ENCODE measurements at regions not wholly inside any gene's neighbourhood (a gene's known extent, or its start where the extent isn't known, plus 50 kb on each side); places are given as distances from the start of the nearest gene placed in this dataset.
A peak's percentile ranks its signal among the peaks of the same experiment; 100 is the strongest.

DNA sequence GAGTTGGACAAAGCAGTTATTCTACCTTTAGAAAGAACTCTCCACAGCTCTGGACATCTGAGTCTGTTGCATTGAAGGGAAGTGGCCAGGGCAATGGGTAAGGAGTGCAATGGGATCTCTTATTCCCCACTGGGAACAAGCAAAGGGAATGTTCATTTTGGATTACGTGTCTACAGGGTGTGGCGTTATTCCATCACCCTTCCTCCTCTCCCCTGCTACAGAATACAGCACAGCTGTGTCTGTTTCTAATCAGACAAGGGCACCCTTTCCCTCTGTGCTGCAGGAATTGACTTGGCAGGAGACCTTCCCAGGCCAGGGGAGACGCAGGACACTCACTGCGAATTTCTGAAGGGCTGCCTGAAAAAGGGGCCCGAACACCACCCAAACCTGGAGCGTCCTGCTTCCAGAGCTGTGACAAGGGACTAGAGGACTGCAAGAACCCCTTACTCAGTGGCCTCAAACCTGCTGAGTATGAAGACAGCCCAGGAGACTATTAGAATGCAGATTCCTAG lies 163.6 kb upstream of the RAB4A start:
- DNase-seq (ENCODE audit: low spot score) = no peak
- Mint-ChIP-seq H3K9me3 (no peaks in the 10 kb centered on the region), H3K4me1 (ENCODE audit: low read depth in 2 of 2) (no peaks in the 10 kb centered on the region), H3K36me3 (no peaks in the 10 kb centered on the region), H3K27me3 (peaks cover 13 to 17% of the 10 kb centered on the region in 2 donors), H3K4me3 (no peak overlapping the region), H3K27ac (no peak overlapping the region)
- no peak for ATAC-seq

DNA sequence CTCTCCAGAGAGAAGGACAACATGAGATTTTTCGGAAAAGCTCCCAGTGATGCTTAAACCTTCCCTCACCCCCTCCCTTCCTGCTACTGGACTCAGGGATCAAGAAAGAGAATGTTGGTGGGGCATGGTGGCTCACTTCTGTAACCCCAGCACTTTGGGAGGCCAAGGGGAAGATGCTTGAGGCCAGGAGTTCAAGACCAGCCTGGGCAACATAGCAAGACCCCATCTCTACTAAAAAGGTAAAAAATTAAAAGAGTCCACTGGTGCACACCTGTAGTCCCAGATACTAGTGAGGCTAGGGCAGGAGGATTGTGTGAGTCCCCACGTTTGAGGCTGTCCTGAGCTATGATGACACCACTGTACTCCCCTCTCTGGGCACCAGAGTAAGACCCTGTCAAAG lies 162.9 kb upstream of the RAB4A start:
- Mint-ChIP-seq H3K36me3 (no peaks in the 10 kb centered on the region), H3K4me3 (no peak overlapping the region), H3K27me3 (peaks cover 11 to 12% of the 10 kb centered on the region in 2 donors), H3K9me3 (no peaks in the 10 kb centered on the region), H3K27ac (no peak overlapping the region), H3K4me1 (ENCODE audit: low read depth in 2 of 2) (no peaks in the 10 kb centered on the region)
- DNase-seq (ENCODE audit: low spot score) (no peak), ATAC-seq (peak in 1 of 2 donors; percentile 20)

DNA sequence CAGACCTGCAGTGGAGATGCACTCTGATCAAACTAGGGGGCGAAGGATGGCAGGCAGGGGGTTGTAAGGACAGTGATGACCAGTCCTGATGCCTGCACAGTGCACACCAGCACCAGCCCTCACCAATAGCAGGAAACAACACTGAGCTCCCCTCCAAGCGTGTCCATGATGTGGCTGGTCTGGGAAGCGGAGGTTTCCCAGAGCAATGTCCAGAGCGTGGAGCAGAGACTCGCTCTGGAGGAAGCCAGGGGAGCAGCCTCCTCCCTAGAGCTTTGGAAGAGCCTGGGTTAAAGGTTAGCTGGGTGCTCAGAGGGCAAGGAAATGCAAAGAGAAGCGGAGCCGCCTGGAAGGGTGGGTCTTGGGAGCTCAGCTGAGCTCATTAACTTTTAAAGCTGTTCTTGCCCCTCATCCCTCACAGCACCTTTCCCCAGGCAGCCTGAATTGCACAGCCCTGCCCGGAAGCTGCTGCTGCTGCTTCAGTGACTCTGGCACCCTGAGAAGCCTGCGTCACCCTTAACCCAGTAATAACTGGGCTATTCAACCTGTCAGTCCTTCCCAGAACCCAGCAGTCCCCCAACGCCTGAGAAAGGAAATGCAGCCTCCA lies 162.2 kb upstream of the RAB4A start:
- Mint-ChIP-seq H3K27ac (no peak overlapping the region), H3K4me1 (ENCODE audit: low read depth in 2 of 2) (no peaks in the 10 kb centered on the region), H3K4me3 (no peak overlapping the region), H3K27me3 (peaks cover 7 to 12% of the 10 kb centered on the region in 2 donors), H3K9me3 (no peaks in the 10 kb centered on the region), H3K36me3 (no peaks in the 10 kb centered on the region)
- ATAC-seq (peak in 1 of 2 donors; percentile 29), DNase-seq (ENCODE audit: low spot score) (no peak)

- no peaks in the 10 kb centered on the region for H3K9me3 Mint-ChIP-seq
- no peak for DNase-seq (ENCODE audit: low spot score)
- no peak overlapping the region for H3K27ac Mint-ChIP-seq
- no peaks in the 10 kb centered on the region for H3K4me1 Mint-ChIP-seq (ENCODE audit: low read depth in 2 of 2)
- H3K36me3 Mint-ChIP-seq = no peaks in the 10 kb centered on the region
- H3K4me3 Mint-ChIP-seq = no peak overlapping the region
- no peak for ATAC-seq
- peaks cover 7 to 17% of the 10 kb centered on the region in 2 donors for H3K27me3 Mint-ChIP-seq
Measured at GRCh38 chr1:229109320-229109761, 161.6 kb upstream of the RAB4A start.

DNA sequence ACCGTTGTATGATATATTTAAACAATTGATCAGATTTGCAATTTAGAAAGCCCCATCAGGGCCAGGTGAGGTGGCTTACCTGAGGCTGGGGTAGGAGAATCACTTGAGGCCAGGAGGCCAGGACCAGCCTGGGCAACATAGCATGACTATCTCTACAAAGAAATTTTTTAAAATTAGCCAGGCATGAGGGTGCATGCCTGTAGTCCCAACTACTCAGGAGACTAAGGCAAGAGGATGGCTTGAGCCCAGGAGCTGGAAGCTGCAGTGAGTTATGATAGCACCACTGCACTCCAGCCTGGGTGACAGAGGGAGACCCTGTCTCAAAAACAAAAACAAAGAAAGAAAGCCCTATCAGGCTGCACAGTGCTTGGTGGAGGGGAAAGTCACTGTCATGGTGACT lies 159.9 kb upstream of the RAB4A start:
- Mint-ChIP-seq H3K4me1 (ENCODE audit: low read depth in 2 of 2) (no peaks in the 10 kb centered on the region), H3K36me3 (no peaks in the 10 kb centered on the region), H3K4me3 (no peak overlapping the region), H3K27ac (no peak overlapping the region), H3K9me3 (no peaks in the 10 kb centered on the region), H3K27me3 (peaks cover 7 to 15% of the 10 kb centered on the region in 2 donors)
- DNase-seq (ENCODE audit: low spot score) (no peak), ATAC-seq (no peak)

- no peak overlapping the region for H3K27ac Mint-ChIP-seq
- DNase-seq (ENCODE audit: low spot score) (no peak), ATAC-seq (no peak)
- no peaks in the 10 kb centered on the region for H3K4me1 Mint-ChIP-seq (ENCODE audit: low read depth in 2 of 2)
- no peaks in the 10 kb centered on the region for H3K36me3 Mint-ChIP-seq
- H3K4me3 Mint-ChIP-seq = no peak overlapping the region
- peaks cover 7 to 11% of the 10 kb centered on the region in 2 donors for H3K27me3 Mint-ChIP-seq
- H3K9me3 Mint-ChIP-seq = no peaks in the 10 kb centered on the region
Measured at GRCh38 chr1:229111703-229112319, 159.1 kb upstream of the RAB4A start.

- H3K4me3 Mint-ChIP-seq = no peak overlapping the region
- no peaks in the 10 kb centered on the region for H3K36me3 Mint-ChIP-seq
Measured at GRCh38 chr1:229112832-229113548, 157.9 kb upstream of the RAB4A start.

DNA sequence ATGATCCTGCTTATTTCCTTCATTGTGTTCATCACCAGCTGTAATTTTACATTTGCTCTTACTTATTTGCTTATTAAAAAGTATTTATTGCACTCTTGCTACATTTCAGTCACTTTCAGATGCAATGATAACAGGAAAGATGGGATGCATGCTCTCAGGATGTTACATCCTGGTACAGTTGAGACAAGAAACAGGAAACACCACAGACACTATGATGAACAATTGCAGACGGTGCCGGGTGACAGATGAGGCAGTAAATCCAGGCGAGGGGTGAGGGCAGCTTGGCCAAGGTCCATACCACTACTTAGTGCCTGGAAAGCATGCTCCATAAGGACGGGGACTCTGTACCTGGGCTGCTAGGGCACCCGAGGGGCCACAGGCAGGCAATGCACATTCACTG lies 156.6 kb upstream of the RAB4A start:
- Mint-ChIP-seq H3K4me3 (no peak overlapping the region), H3K27ac (no peak overlapping the region), H3K9me3 (no peaks in the 10 kb centered on the region), H3K27me3 (peaks cover 0 to 6% of the 10 kb centered on the region in 2 donors), H3K36me3 (no peaks in the 10 kb centered on the region), H3K4me1 (ENCODE audit: low read depth in 2 of 2) (no peaks in the 10 kb centered on the region)
- ATAC-seq (no peak), DNase-seq (ENCODE audit: low spot score) (no peak)

More at GRCh38 chr1:229112832-229113548, 157.9 kb upstream of the RAB4A start:
- Mint-ChIP-seq H3K27ac (no peak overlapping the region), H3K27me3 (peaks cover 5 to 9% of the 10 kb centered on the region in 2 donors), H3K9me3 (no peaks in the 10 kb centered on the region), H3K4me1 (ENCODE audit: low read depth in 2 of 2) (no peaks in the 10 kb centered on the region)
- ATAC-seq = no peak
- DNase-seq (ENCODE audit: low spot score) = no peak

DNA sequence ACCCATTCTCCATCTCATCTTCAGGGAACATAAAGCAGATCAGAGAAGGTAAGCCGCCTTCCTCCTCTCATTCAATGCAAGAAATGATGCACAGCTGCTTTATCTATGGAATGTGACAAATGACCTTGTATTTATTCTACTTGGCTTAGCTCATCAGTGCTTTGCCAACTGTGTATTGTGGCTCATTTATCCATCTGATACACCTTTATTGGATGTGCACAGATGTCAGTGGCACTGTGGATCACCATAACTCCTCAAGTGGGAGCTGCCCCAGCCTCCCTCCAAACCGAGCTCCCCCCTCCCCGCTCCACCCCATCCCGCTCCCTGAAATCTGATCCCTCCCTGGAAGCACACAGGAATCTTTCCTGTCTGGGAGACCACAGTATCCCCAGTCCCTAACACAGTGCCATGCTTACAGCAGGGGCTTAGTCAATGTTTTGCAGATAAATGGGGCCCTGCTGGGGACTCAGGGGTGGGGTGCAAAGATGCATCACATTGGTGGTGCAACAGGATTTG lies 156.0 kb upstream of the RAB4A start:
- no peak for ATAC-seq

GRCh38 chr1:229116114-229116513 lies 154.8 kb upstream of the RAB4A start:
- ATAC-seq = no peak
- no peak overlapping the region for H3K4me3 Mint-ChIP-seq
- H3K27ac Mint-ChIP-seq = no peak overlapping the region
- no peak for DNase-seq (ENCODE audit: low spot score)
- H3K4me1 Mint-ChIP-seq (ENCODE audit: low read depth in 2 of 2) = peaks cover 0 to 3% of the 10 kb centered on the region in 2 donors
- H3K9me3 Mint-ChIP-seq = peaks cover 4% of the 10 kb centered on the region
- H3K36me3 Mint-ChIP-seq = no peaks in the 10 kb centered on the region
- H3K27me3 Mint-ChIP-seq = peaks cover 0 to 8% of the 10 kb centered on the region in 2 donors

More for the DNA sequence above, 156.0 kb upstream of the RAB4A start:
- no peak for DNase-seq (ENCODE audit: low spot score)
- Mint-ChIP-seq H3K4me3 (no peak overlapping the region), H3K36me3 (no peaks in the 10 kb centered on the region), H3K9me3 (peaks cover 4% of the 10 kb centered on the region), H3K27ac (no peak overlapping the region), H3K27me3 (peaks cover 0 to 8% of the 10 kb centered on the region in 2 donors), H3K4me1 (ENCODE audit: low read depth in 2 of 2) (peaks cover 0 to 3% of the 10 kb centered on the region in 2 donors)

DNA sequence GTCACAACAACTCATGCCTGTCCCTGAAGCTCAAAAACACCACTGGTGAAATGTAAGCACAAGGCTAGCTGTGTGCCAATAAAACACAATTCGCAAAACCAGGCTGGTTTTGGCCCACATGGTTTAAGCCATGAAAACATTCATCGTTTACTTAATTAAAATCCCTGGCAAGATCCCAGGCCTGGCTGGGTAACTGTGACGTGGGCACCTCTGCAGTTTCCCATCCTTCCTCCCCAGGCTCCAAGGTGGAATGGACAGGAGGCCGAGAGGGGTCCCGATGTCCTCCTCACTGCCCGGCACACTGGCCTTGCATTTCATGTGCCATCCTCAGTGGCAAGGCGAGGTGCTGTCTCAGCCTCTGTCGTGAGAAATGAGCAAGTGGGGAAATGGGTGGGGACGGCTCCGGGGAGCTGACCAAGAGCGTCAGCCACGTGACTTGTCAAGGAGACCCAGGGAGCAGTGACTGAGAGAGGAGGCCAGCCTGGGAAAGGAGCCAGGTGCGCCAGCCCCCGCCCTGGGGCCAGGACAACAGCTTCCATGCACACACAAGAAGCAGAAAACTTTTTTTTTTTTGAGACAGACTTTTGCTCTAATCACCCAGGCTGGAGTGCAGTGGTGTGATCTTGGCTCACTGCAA lies 153.1 kb upstream of the RAB4A start:
- Mint-ChIP-seq H3K36me3 (no peaks in the 10 kb centered on the region), H3K27ac (no peak overlapping the region), H3K9me3 (peaks cover 4% of the 10 kb centered on the region), H3K4me3 (no peak overlapping the region), H3K4me1 (ENCODE audit: low read depth in 2 of 2) (peaks cover 0 to 3% of the 10 kb centered on the region in 2 donors), H3K27me3 (peaks cover 0 to 12% of the 10 kb centered on the region in 2 donors)
- ATAC-seq (no peak), DNase-seq (ENCODE audit: low spot score) (no peak)

DNA sequence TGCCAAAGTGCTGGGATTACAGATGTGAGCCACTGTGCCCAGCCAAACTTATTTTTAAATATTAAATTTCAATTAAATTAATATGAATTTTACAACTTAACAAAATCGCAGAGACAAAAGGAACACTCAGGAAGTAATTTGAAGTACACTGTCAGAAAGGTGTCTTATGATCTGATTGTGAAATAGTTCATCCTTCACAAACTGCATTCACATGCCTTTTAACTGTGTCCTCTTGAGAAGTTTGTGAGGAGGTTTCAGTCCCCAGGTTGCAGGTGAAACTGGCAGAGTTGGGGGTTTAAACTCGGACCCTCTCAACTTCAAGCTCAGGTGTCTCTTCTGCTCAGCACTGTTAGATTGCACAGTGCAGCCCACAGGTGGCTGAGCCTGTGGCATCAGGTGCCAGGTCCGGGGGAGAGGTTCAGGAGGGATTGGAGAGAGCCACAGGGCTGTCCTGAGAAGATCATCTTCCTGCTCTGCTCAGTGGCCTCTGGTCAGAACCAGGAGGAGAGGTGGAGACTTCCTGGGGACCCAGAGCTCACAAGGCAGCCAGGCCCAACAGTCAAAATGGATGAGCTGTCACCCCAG lies 152.3 kb upstream of the RAB4A start:
- Mint-ChIP-seq H3K27ac (no peak overlapping the region), H3K9me3 (peaks cover 4% of the 10 kb centered on the region), H3K36me3 (no peaks in the 10 kb centered on the region), H3K4me3 (no peak overlapping the region), H3K27me3 (peaks cover 0 to 17% of the 10 kb centered on the region in 2 donors), H3K4me1 (ENCODE audit: low read depth in 2 of 2) (peaks cover 0 to 3% of the 10 kb centered on the region in 2 donors)
- no peak for DNase-seq (ENCODE audit: low spot score)
- no peak for ATAC-seq

- ATAC-seq (no peak), DNase-seq (ENCODE audit: low spot score) (no peak)
- no peak overlapping the region for H3K4me3 Mint-ChIP-seq
- H3K27ac Mint-ChIP-seq = no peak overlapping the region
- H3K36me3 Mint-ChIP-seq = no peaks in the 10 kb centered on the region
- H3K9me3 Mint-ChIP-seq = peaks cover 4% of the 10 kb centered on the region
- peaks cover 0 to 16% of the 10 kb centered on the region in 2 donors for H3K27me3 Mint-ChIP-seq
- peaks cover 0 to 3% of the 10 kb centered on the region in 2 donors for H3K4me1 Mint-ChIP-seq (ENCODE audit: low read depth in 2 of 2)
Measured at GRCh38 chr1:229119161-229119560, 151.8 kb upstream of the RAB4A start.

Measured in natural killer cell treated with Interleukin-12 subunit alpha and Interleukin-12 subunit beta and Interleukin-15 and Interleukin-18, amount 100 ng/mL, for 72 hours (primary cell).